Mammary epithelial cell (primary cell): ENCODE measurements at regions not wholly inside any gene's neighbourhood (a gene's known extent, or its start where the extent isn't known, plus 50 kb on each side); places are given as distances from the start of the nearest gene placed in this dataset.

Experiments used
- CTCF ChIP-seq, 2 donors: IDR thresholded peaks in 1 of 2; conservative IDR thresholded peaks in 1 of 2; 2 replicates each; pipeline ENCODE4 v1.5.1; 2011 to 2012; ENCODE audit warnings: inconsistent platforms in 2 of 2, low read length in 2 of 2, mild to moderate bottlenecking in 2 of 2, control low read depth in 1 of 2, low read depth in 1 of 2; ENCODE audit not compliant: insufficient read depth in 1 of 2; ENCODE audit errors: extremely low read depth in 1 of 2
- EZH2 ChIP-seq: IDR thresholded peaks from 2 replicates; pipeline ENCODE4 v1.6.1; 2012; ENCODE audit warnings: low read length, inconsistent platforms, borderline replicate concordance

DNA sequence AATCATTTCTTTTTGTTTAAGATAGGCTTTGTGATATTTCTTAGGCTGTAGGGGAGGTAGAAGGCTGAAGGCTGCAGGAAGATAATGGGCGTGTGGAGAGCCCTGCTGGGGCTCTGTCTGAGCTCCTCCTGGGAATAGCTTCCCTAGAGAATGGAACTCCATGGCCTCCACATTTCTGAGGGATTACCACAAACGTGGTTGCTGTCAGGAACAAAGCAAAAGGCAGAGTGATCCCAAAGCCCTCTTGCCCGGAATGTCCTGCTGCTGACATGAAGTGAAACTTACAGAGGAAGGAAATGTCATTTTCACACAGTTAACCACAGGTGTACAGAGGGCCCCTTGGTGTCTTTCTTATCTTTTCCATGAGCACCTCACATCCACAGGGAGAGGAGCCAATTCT lies 89.3 kb downstream of the DDIT4L start:
- no peak for TF ChIP-seq CTCF (conservative IDR thresholded peaks at IDR 0.05 in 1 of 2, IDR thresholded peaks at IDR 0.05 in 1 of 2; ENCODE audit: extremely low read depth in 1 of 2, insufficient read depth in 1 of 2, low read depth in 1 of 2, low read length in 2 of 2)
- no peak for TF ChIP-seq EZH2
